ENCODE measurements at regions not wholly inside any gene's neighbourhood (a gene's known extent, or its start where the extent isn't known, plus 50 kb on each side); places are given as distances from the start of the nearest gene placed in this dataset.

GRCh38 chr2:16103614-16104314 is 163.4 kb downstream of the MYCN start:
- H3K4me1 ChIP-seq: no peaks in the 10 kb centered on the region
- 86 to 91% methylated on average over 12 of the region's 12 CpGs for WGBS, 2 donors

GRCh38 chr2:16102976-16103380 is 162.6 kb downstream of the MYCN start:
- H3K27me3 ChIP-seq: no peaks in the 10 kb centered on the region
- H3K36me3 ChIP-seq: no peaks in the 10 kb centered on the region
- WGBS, 2 donors: 63 to 67% methylated on average over 14 to 16 of the region's 16 CpGs
- no peak for DNase-seq
- no peak overlapping the region for H3K27ac ChIP-seq
- TF ChIP-seq POLR2A (IDR thresholded peaks at IDR 0.05): no peak
- TF ChIP-seq CTCF (IDR thresholded peaks at IDR 0.05): no peak
- no peak overlapping the region for H3K4me3 ChIP-seq (replicated peaks in 1 of 3)
- no peaks in the 10 kb centered on the region for H3K4me1 ChIP-seq
- no peaks in the 10 kb centered on the region for H3K9me3 ChIP-seq
- intact Hi-C loops (cut with DNase I): no loop called here

More at GRCh38 chr2:16103614-16104314, 163.4 kb downstream of the MYCN start:
- no peak for DNase-seq
- no peak for TF ChIP-seq POLR2A (IDR thresholded peaks at IDR 0.05)
- no peak for TF ChIP-seq CTCF (IDR thresholded peaks at IDR 0.05)
- intact Hi-C loops (cut with DNase I): no loop called here
- Histone ChIP-seq H3K4me3 (replicated peaks in 1 of 3) (no peak overlapping the region), H3K27ac (no peak overlapping the region), H3K9me3 (no peaks in the 10 kb centered on the region), H3K27me3 (no peaks in the 10 kb centered on the region), H3K36me3 (no peaks in the 10 kb centered on the region)

- Histone ChIP-seq H3K4me3 (replicated peaks in 1 of 3) (no peak overlapping the region), H3K27ac (no peak overlapping the region), H3K27me3 (no peaks in the 10 kb centered on the region), H3K4me1 (no peaks in the 10 kb centered on the region), H3K36me3 (no peaks in the 10 kb centered on the region), H3K9me3 (no peaks in the 10 kb centered on the region)
- DNase-seq: no peak
- WGBS, 2 donors: 82 to 86% methylated on average over 13 of the region's 14 CpGs
- TF ChIP-seq CTCF (IDR thresholded peaks at IDR 0.05) (no peak), POLR2A (IDR thresholded peaks at IDR 0.05) (no peak)
- intact Hi-C loops (cut with DNase I): no loop called here
These were observed 162.1 kb downstream of the MYCN start for GRCh38 chr2:16102358-16102975.

- H3K4me3 ChIP-seq (replicated peaks in 1 of 3): no peak overlapping the region
- H3K36me3 ChIP-seq: no peaks in the 10 kb centered on the region
- no peaks in the 10 kb centered on the region for H3K27me3 ChIP-seq
- H3K27ac ChIP-seq: no peak overlapping the region
- 82 to 83% methylated on average over 3 of the region's 3 CpGs for WGBS, 2 donors
- no peaks in the 10 kb centered on the region for H3K9me3 ChIP-seq
- TF ChIP-seq POLR2A (IDR thresholded peaks at IDR 0.05): no peak
- TF ChIP-seq CTCF (IDR thresholded peaks at IDR 0.05): no peak
- H3K4me1 ChIP-seq: no peaks in the 10 kb centered on the region
- intact Hi-C loops (cut with DNase I): no loop called here
- no peak for DNase-seq
These were observed 160.8 kb downstream of the MYCN start for GRCh38 chr2:16101196-16101595.

GRCh38 chr2:16100006-16100405 is 159.7 kb downstream of the MYCN start:
- 88 to 95% methylated on average over 1 of the region's 1 CpG for WGBS, 2 donors
- intact Hi-C loops (cut with DNase I): no loop called here

More at GRCh38 chr2:16100006-16100405, 159.7 kb downstream of the MYCN start:
- DNase-seq: no peak
- H3K9me3 ChIP-seq: no peaks in the 10 kb centered on the region
- no peaks in the 10 kb centered on the region for H3K36me3 ChIP-seq
- H3K27ac ChIP-seq: no peak overlapping the region
- H3K27me3 ChIP-seq: no peaks in the 10 kb centered on the region
- TF ChIP-seq POLR2A (IDR thresholded peaks at IDR 0.05) (no peak), CTCF (IDR thresholded peaks at IDR 0.05) (no peak)
- peaks cover 4% of the 10 kb centered on the region in 2 donors for H3K4me1 ChIP-seq
- H3K4me3 ChIP-seq (replicated peaks in 1 of 3): no peak overlapping the region

Measured in thyroid gland (tissue), 4 donors.